Eye (tissue), 1 donor: ENCODE measurements at regions not wholly inside any gene's neighbourhood (a gene's known extent, or its start where the extent isn't known, plus 50 kb on each side); places are given as distances from the start of the nearest gene placed in this dataset.
A peak's percentile ranks its signal among the peaks of the same experiment; 100 is the strongest.

Experiments
- DNase-seq: peaks from one replicate; pipeline ENCODE4 v3.0.0-alpha.2; 2015

DNA sequence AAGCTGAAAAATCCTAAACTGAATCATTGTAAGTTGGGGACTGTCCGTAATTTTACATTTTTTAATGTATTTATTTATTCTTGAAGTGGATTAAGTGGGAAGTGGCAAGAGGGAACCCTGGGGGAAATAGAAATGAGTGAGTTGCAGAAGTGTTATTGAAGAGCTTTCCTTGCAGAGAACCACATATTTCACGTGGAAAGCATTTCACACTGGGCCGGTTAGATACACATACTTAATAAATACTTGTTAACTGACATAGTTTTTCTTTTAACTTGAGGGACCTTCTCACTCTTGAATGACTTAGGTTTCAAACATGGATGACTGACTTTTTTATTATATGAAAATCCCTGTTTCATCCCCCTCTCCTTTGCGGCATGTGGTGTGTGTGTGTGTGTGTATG is 239.3 kb downstream of the LMO4 start:
- DNase-seq = no peak

DNA sequence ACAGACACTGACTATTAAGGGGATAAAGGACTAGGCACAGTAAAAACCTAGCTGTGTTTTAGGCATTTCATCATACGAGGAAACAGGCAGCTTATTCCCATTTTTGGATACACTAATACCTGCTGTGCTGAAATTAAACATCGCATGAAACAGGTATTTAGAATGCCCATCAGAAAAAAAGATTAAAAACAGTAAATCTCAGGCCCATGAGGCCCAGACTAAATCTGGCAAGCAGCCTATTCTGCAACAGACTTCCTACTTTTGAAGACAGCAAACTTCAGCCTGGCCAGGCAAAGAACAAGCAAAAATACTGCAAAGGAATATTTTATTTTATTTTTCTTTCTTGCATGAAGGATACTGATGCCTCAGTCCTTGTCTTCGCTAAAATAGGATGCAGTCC is 240.2 kb downstream of the LMO4 start:
- DNase-seq = no peak

DNA sequence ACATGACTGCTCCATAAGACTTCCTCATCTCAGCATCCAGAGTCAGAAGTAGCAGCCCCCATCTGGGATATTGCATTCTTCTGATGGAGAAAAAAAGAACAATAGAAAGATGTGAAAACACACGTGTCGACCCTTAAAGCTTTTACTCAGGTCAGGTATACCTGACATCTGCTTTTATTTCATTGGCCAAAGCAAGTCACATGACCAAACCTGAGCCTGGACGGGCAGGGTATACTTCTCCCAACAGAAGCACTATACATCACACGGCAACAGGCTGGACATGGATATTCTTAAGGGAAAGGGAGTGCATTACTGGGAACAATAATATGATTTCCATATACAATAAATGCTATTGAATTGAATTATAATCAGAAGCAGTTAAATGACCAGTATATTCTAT is 243.3 kb downstream of the LMO4 start:
- DNase-seq = no peak

DNA sequence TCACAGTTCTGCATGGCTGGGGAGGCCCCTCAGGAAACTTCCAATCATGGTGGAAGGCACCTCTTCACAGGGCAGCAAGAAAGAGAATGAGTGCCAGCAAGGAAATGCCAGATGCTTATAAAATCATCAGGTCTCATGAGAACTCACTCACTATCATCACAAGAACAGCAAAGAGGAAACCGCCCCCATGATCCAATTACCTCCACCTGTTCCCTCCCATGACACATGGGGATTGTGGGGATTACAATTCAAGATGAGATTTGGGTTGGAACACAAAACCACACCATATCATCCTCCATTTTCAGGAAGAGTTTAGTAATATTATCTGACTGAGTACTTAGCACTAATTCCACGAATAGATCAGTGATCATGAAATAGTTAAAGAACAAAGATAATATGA is 244.2 kb downstream of the LMO4 start:
- peak; percentile 7 for DNase-seq

DNA sequence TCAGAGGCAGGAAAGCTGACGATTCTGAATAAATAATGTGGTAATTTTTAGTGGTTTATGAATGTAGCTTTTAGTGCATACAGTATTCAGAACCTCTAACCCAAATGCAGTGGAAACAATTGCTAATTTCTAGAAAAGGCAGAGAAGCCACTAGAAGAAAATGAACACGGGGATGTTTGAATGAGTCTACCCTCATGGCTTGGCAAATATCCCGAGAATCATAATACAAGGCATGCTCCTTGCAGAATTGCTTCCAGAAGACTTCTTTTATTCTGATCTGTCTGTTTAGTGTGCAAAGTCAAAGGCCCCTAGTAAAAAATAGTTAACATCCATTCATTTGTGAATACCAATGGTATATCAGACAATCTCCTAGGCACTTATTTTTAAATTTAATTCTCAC is 246.8 kb downstream of the LMO4 start:
- no peak for DNase-seq

DNA sequence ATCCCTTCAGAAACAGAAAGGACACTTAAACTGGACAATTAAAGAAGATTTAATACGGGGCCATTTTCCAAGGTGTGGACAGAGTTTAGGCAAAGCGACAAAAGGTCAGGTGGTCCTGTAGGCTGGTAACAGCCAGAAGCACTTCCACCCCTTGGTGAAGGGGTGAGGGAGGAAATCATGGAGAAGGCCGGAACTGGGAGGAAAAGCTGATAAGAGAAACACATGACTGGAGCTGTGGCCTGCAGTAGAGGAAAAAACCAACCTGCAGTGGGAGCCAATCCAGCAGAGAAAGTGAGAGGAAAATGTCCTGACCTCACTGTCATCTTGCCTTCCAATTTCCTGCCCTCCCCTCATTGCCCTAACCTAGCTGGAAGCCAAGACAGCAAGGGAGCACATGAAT is 249.8 kb downstream of the LMO4 start:
- no peak for DNase-seq

DNA sequence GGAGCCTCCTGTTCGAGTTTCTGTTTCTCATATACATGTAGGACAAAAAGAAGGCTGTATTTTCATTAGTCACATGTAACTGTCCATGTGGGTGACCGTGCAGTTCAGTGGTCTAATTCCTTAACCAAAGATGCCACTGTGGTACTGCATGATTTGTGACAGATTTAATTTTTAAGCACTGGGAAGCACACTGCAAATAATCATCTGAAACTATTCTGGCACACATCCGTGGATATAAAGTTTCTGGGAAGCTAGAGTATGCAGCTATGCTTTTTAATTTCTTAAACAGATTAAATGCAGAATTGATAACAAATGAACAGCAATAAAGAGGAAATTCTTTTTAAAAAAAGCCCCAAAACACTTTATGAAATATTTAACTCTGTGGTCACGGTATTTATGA is 254.8 kb downstream of the LMO4 start:
- no peak for DNase-seq

DNA sequence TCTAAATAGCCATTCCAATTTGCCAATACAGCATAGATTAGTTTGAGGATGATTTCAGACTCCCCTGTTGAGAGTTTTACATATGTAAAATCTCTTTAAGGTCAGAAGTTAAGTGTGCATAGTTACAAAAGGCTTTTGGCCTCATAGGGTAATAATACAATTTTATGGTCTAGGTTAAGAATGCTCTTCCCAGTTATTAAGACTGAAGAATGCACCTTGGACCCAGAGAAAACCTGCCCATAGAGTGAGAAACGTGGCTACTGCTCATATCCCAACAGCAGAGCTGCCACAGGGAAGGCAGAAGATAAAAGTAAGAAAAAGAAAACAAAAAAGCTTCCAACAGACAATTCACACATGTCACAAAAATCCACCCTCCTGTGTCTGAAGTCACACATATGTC is 255.9 kb downstream of the LMO4 start:
- no peak for DNase-seq

DNA sequence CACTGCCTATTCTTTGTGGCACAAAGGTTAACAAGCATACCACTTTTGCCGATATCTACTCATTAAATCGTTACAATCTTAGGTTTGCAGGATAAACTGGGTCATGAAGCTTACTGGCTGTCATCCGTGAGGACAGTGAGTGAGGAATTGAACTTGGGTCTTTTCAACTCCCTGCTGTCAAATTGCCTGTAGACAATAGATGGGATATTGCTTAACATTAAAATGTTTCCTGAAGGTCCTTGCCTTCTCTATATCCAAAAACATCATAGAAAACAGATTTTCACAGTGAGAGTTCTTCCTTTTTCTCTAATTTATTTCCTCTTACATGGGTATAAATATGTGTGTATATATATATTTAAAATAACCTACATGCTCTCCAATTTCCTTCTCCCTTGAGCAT is 257.8 kb downstream of the LMO4 start:
- no peak for DNase-seq

DNA sequence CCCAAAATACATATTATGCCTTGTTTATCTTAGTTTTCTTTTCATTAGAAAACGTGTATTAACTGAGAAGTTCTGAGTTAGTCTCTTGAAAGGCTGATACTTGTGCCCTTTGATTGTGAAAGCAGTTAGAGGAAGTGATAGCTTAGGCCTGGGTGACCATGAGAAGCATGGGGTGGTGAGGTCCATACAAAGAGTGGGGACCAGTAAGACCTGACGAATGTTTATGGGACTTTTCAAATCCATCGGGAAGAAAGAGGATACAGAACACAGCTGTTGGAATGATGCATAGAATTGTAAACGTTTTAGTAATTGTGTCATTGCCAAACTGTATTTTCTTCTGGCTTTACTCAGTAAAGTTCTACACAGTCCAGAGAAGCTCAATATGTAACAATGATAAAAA is 259.8 kb downstream of the LMO4 start:
- DNase-seq = no peak

DNA sequence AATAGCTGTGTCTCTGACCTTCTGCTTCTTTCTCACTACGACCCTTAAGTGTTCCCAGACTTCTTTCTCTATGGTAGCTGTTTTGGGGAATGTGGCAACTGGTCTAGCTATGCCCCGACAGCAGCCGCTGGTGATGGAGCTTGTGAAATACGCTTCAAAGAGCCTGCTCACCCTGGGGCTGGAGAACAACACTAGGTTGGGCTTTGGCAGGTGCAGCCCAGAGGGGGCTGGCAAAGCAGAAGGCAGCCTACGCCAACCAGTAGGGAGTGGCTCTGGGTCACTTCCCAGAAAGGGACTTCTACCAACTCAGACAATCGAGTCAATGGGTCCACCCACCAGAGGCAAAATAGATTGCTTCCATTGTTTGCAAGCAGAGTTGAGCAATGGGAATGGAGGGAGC is 262.8 kb downstream of the LMO4 start:
- no peak for DNase-seq

- DNase-seq = no peak
Observed at GRCh38 chr1:87592156-87592555, 263.5 kb downstream of the LMO4 start.

DNA sequence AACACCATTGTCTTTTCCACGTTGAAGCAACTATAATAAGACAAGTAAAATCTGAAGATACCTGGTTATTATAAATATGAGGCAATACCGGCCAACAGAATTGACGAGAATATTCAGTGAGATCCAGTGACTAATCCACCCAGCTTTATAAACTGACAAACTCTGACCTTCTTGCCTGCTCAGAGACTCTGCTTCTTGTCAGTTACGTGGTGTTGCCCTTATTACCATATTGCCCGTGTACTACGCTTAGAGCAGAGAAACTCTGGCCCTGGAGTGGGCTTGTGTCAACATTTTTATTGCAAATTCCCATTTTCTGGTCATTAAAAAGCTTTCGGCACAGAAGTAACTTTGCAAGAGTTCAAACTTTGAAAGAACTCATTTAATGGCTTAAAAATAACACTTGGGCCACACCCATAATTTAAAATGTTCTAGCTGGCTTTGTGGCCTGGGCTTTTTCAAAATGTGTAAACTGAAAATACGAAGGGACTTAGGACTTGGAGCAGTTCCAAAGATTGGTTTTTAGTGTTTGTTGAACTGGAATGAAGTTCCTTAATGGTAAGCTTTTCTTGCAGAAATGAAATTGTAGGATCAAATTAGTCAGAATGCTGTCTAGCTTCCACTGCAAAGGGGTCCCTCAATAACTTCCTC is 266.2 kb downstream of the LMO4 start:
- DNase-seq = peak; percentile 61

GRCh38 chr1:87595384-87595781 is 266.7 kb downstream of the LMO4 start:
- no peak for DNase-seq

DNA sequence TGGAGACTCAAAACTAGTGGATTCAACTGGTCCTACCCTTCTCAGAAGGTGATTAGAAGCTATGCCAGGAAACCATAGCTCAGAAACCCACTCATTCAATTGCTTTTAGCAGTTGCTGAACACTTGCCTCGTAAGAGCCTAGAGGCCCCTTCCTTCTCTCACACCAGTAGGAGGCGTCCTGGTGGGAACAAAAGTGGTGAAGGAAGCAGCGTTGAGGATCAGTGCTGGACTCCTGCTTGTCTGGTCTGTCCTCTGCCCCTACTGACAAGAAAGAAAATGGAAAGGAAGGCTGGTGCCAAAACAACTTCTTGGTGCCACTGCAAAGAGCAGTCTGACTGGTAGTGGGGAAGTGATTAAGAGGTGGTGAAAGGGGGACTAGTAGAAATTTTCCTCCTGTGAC is 269.7 kb downstream of the LMO4 start:
- DNase-seq = peak; percentile 13

DNA sequence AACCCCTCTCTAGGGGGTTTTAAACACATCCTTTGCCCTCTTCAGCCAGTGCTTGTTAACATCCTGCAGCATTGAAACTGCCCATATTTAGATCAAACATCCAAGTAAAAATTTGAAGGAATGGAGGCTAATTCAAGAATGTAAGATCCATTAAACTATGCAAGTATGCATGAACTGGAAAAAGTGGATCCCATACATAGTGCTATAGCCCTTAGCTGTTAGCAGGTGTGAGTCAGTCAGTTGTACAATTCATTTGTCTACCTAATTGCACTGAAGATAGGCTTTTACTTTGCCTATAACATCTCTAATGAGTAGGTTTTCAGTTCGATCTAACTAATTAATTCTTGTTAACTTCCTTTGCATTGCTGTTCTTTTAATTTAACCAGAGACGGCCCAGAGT is 270.9 kb downstream of the LMO4 start:
- no peak for DNase-seq

DNA sequence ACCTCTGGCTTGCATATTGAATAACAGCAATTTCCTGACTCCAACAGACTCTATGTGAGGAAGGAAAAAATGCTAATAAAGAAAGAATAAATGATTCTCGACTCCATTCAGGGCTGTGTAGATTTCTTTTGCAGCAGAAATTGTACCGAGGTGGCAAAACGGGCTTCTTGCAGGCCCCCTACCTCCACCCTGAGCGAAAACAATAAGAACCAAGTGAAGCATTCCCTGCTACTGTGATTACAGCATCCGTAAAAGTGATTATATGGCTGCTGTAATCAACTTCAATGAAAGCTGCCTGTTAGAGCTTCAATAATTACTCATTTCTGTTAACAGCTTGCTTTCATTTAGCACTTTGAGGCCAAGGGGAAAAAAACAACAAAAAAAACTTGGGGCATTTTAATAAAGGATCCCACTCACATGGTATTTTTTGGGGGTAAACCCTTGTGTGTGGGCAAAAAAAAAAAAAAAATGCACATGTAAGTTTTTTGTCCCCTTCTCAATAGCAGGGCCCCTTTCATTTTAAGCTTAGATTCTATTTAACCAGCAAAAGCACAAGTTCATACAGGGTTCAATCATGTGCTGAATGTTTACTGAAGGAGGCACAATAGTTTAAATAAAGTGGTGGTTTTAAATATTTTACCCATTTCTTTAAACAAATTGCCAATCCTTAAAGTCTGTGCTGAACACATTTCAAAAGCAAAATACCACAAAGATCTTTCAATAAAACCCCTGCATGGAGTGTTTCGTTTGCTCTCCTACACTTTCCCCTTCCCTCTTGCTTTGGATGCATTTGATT is 271.6 kb downstream of the LMO4 start:
- DNase-seq = peak; percentile 48

GRCh38 chr1:87600854-87601253 is 272.2 kb downstream of the LMO4 start:
- DNase-seq = no peak

DNA sequence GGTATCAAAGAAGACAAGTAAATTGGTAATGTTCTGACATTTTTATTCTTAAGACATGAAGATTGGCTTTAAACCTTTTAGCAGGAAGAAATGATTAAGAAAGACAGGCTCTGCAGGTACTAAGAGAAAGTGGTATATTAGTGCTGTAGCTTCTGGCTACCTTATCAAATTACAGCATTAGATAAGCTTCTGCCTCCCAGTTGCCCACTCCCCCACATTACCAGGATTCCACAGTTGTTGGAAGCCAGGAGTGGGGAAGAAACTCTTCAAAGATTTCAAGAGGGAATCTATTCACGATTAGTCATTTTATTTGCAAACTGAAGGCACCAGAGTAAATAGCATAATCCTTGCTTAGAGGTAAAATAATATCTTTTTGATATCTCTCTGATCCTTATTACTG is 274.9 kb downstream of the LMO4 start:
- no peak for DNase-seq

DNA sequence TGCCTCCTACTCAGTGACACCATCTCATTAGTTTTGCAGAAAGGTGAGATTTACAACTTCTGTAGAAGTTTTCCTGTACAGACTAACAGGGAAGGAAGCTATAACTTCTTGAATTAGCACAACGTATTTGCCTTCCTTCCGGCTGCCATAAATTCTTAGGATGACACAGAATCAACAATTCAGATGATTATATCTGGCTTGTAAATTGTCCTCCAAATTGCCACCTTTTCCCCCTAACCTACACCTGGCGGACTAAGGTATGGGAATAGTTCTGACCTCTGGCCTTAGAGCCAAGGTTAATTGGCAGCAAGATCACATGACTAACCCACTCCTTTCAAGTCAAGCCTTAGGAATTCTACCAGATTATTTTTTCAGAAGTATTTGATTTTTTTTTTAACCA is 284.3 kb downstream of the LMO4 start:
- DNase-seq = no peak

- DNase-seq = no peak
Observed at GRCh38 chr1:87615491-87615890, 286.8 kb downstream of the LMO4 start.

GRCh38 chr1:87615901-87616300 is 287.2 kb downstream of the LMO4 start:
- DNase-seq = no peak

GRCh38 chr1:87620807-87621206 is 292.1 kb downstream of the LMO4 start:
- no peak for DNase-seq

GRCh38 chr1:87629673-87630072 is 301.0 kb downstream of the LMO4 start:
- DNase-seq = no peak

DNA sequence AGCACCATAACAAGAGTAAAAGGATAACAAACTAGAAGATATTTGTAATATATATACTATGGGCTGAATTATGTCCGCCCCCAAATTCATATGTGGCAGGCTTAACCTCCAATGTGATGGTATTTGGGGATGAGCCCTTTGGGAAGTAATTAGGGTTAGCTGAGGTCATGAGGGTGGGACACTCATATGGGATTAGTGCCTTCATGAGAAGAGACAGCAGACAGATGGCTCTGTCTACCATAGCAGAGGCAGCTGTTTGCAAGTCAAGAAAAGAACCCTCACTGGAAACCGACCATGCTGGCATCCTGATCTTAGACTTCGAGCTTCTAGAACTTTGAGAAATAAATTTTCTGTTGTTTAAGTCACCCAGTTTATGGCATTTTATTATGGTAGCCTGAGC is 303.6 kb downstream of the LMO4 start:
- no peak for DNase-seq
